ENCODE measurements at regions not wholly inside any gene's neighbourhood (a gene's known extent, or its start where the extent isn't known, plus 50 kb on each side); places are given as distances from the start of the nearest gene placed in this dataset.

DNA sequence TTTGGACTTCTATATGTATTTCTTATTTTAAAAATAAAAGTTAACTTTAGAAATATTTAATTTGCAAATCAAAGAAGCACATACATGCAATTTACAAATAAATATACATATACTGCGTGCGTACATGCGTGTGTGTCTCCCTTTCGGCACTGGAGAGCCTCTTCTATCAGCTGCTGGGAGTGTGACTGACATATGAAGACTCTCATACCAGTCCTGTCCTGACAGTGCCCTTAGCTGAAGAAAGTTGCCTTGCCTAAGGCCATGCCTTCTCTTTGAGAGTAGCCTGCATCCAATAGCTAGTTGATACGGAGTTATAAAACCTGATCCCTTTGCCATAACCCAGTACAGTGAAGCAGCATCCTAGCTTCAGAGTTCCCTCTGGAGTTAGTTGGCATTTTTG, 282.4 kb upstream of the NEGR1 start:
- ATAC-seq, result no peak
- H3K4me1 ChIP-seq, result no peaks in the 10 kb centered on the region
- no peak overlapping the region for H3K4me3 ChIP-seq
- TF ChIP-seq FOXS1 (CRISPR knock-in tag; IDR thresholded peaks at IDR 0.05) (no peak), MAX (IDR thresholded peaks at IDR 0.05) (no peak), CBX2 (IDR thresholded peaks at IDR 0.05; ENCODE audit: borderline replicate concordance, low read depth) (no peak), POLR2A (IDR thresholded peaks at IDR 0.05; ENCODE audit: low read length) (no peak), NFE2L2 (conservative IDR thresholded peaks at IDR 0.05; ENCODE audit: low read length) (no peak), ZFP36 (IDR thresholded peaks at IDR 0.05; ENCODE audit: borderline replicate concordance, partially characterized antibody) (no peak)
- TF ChIP-seq, protein P1, sequence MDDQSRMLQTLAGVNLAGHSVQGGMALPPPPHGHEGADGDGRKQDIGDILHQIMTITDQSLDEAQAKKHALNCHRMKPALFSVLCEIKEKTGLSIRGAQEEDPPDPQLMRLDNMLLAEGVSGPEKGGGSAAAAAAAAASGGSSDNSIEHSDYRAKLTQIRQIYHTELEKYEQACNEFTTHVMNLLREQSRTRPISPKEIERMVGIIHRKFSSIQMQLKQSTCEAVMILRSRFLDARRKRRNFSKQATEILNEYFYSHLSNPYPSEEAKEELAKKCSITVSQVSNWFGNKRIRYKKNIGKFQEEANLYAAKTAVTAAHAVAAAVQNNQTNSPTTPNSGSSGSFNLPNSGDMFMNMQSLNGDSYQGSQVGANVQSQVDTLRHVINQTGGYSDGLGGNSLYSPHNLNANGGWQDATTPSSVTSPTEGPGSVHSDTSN (IDR thresholded peaks at IDR 0.05), result no peak
- ChIA-PET CTCF (no interaction called here), POLR2A (no interaction called here)
- no peaks in the 10 kb centered on the region for H3K9me3 ChIP-seq
- no peak overlapping the region for H3K4me2 ChIP-seq
- no peak overlapping the region for H3K27ac ChIP-seq
- DNase-seq (ENCODE audit: low read depth in 1 of 2, low spot score in 1 of 2), result no peak
- WGBS (ENCODE audit: missing lambda C conversion rate), result 19% methylated on average over 5 of the region's 5 CpGs
- FAIRE-seq, result no peak

DNA sequence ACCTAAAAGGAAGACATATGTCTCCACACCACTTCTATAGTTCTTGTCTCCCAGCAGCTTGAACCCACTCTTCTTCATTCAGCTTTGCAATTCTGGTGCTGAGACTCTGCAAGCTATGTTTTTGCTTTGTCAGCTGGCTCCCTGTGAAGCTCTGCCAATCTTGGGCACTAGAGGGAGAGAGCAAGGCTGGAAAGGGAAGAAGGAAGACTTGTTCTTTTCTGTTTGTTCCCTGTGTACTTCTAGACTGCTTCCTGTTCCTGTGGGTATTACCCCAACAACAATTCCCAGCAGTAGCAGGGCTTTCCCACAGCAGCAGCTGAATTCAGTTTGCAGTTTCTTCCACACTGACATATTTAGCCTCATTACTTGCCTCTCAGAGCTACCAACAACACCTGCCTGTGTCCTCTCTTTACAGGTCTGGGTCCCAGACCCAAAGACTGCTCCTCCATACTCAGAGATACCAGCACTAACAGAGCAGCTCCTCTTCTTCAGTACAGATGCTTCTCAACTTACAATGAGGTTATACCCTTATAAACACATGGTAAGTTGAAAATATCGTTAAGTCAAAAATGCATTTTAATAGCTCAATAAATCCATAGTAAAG, 275.2 kb upstream of the NEGR1 start:
- ATAC-seq, result no peak
- no peak for DNase-seq (ENCODE audit: low read depth in 1 of 2, low spot score in 1 of 2)
- Histone ChIP-seq H3K4me3 (no peak overlapping the region), H3K4me1 (no peaks in the 10 kb centered on the region), H3K4me2 (no peak overlapping the region), H3K9me3 (no peaks in the 10 kb centered on the region), H3K27ac (no peak overlapping the region)
- ChIA-PET POLR2A (no interaction called here), CTCF (interaction anchor here (0.7 kb wide), 1 partner anchor 11 kb away, joined by 3 read pairs; no protein-coding TSS in a partner anchor)
- TF ChIP-seq CTCF (IDR thresholded peaks at IDR 0.05) (no peak), HOXA7 (CRISPR knock-in tag; IDR thresholded peaks at IDR 0.05) (no peak), RARB (CRISPR knock-in tag; IDR thresholded peaks at IDR 0.05) (no peak), ELK1 (IDR thresholded peaks at IDR 0.05; ENCODE audit: low read depth, low read length) (no peak), MAX (IDR thresholded peaks at IDR 0.05) (no peak), HEYL (CRISPR knock-in tag; IDR thresholded peaks at IDR 0.05) (no peak), MAFK (IDR thresholded peaks at IDR 0.05; ENCODE audit: partially characterized antibody) (no peak), RCOR1 (IDR thresholded peaks at IDR 0.05; ENCODE audit: low read depth, low read length) (no peak), NPAS2 (CRISPR knock-in tag; IDR thresholded peaks at IDR 0.05; ENCODE audit: borderline replicate concordance) (no peak), BHLHE40 (IDR thresholded peaks at IDR 0.05; ENCODE audit: low read depth, low read length) (no peak), TP53 (CRISPR knock-in tag; IDR thresholded peaks at IDR 0.05) (no peak), POLR2A (IDR thresholded peaks at IDR 0.05; ENCODE audit: low read length) (no peak), HOXB5 (CRISPR knock-in tag; IDR thresholded peaks at IDR 0.05) (no peak), PHF8 (IDR thresholded peaks at IDR 0.05; ENCODE audit: borderline replicate concordance, low read depth) (no peak), MAZ (IDR thresholded peaks at IDR 0.05; ENCODE audit: borderline replicate concordance, low read depth, low read length) (no peak), CHD2 (IDR thresholded peaks at IDR 0.05; ENCODE audit: low read length, partially characterized antibody) (no peak), CBX8 (IDR thresholded peaks at IDR 0.05) (no peak), MYC (IDR thresholded peaks at IDR 0.05; ENCODE audit: borderline replicate concordance, low read length) (no peak), CEBPB (IDR thresholded peaks at IDR 0.05) (no peak)
- TF ChIP-seq, protein P2, sequence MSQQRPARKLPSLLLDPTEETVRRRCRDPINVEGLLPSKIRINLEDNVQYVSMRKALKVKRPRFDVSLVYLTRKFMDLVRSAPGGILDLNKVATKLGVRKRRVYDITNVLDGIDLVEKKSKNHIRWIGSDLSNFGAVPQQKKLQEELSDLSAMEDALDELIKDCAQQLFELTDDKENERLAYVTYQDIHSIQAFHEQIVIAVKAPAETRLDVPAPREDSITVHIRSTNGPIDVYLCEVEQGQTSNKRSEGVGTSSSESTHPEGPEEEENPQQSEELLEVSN (IDR thresholded peaks at IDR 0.05; ENCODE audit: borderline replicate concordance, low read depth), result no peak
- no peak for FAIRE-seq
- WGBS (ENCODE audit: missing lambda C conversion rate), result 3% methylated on average over 1 of the region's 1 CpG
